Keratinocyte (primary cell): ENCODE measurements at regions not wholly inside any gene's neighbourhood (a gene's known extent, or its start where the extent isn't known, plus 50 kb on each side); places are given as distances from the start of the nearest gene placed in this dataset.

Experiments used
- CTCF ChIP-seq, 3 experiments: IDR thresholded peaks in 1 of 3; conservative IDR thresholded peaks in 1 of 3; optimal IDR thresholded peaks in 1 of 3; 2 replicates in 2 of 3; 3 replicates in 1 of 3; pipeline versions ENCODE3 to v1.5.1; 2011; ENCODE audit warnings: low read length in 3 of 3, mild to moderate bottlenecking in 3 of 3, moderate library complexity in 2 of 3, control low read depth in 1 of 3, inconsistent platforms in 1 of 3; ENCODE audit not compliant: insufficient read depth in 2 of 3; ENCODE audit errors: extremely low read depth in 1 of 3
- EZH2 ChIP-seq: IDR thresholded peaks from one replicate; pipeline ENCODE4 v1.6.1; 2012; ENCODE audit warnings: inconsistent platforms, mild to moderate bottlenecking, low read length, moderate library complexity

GRCh38 chr13:26950968-26951367, 190.4 kb upstream of the GPR12 start:
- TF ChIP-seq CTCF (optimal IDR thresholded peaks at IDR 0.05 in 1 of 3, IDR thresholded peaks at IDR 0.05 in 1 of 3, conservative IDR thresholded peaks at IDR 0.05 in 1 of 3; ENCODE audit: extremely low read depth in 1 of 3, insufficient read depth in 2 of 3, low read length in 3 of 3) = no peak
- TF ChIP-seq EZH2 = no peak
